ENCODE measurements at regions not wholly inside any gene's neighbourhood (a gene's known extent, or its start where the extent isn't known, plus 50 kb on each side); places are given as distances from the start of the nearest gene placed in this dataset.

DNA sequence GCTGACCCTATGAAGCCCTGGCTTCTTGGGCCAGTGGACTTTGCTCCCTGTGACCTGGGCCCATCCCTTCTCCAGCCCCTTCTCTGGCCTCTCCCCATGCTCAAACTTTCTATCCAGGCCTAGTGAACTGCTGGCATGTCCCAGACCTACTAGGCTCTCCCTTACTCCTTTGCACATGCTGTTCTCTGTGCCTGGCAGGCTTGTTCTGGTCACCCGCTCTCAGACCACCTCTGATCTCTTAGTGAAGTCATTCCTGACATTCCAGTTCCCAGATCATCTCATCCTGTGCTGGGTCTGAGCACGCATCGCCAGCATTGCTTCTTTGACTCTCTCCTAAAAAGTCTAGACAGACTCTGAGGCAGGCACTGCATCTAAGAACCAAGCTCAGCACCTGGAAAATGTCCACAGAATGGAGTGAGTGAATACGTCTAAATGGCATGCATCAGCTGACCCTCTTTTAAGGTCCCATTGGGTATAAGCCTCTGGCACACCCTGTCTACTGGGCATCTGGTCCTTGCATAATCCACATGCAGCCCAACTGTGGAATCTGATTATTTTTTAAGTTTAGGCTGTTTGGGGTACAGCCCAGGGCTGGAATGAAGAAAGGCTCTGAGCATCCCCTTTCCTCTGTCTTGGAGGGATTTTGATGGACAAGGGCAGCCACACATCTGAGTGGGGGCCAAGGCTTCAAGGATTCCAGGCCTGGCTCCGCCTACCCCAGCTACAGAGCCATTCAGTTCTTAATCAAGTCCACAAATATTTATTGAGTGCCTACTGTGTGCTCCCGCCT lies 130.6 kb upstream of the HAAO start:
- H3K27ac Mint-ChIP-seq: no peak overlapping the region

DNA sequence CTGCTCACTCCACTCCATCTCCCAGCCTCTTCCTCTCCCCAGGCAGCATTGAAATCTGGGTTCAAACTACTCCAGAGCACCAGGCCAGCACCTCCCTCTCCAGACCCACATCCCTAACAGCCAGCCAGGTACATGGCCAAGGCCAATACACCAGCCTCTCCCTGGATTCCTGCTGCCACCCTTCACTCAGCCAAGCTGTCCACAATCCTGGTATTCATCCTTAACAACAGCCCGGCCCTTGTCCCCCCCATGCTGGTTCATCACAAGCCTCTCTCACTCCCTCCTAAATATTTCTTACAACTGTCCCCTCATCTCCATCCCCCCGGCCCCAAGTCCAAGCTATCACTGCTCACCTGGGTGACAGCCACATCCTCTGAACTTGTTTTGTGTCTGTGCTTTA lies 129.9 kb upstream of the HAAO start:
- no peaks in the 10 kb centered on the region for H3K36me3 Mint-ChIP-seq
- H3K4me3 Mint-ChIP-seq: no peak overlapping the region
- no peaks in the 10 kb centered on the region for H3K9me3 Mint-ChIP-seq (ENCODE audit: low read depth)
- no peaks in the 10 kb centered on the region for H3K4me1 Mint-ChIP-seq (ENCODE audit: low read depth)
- H3K27ac Mint-ChIP-seq: no peak overlapping the region
- no peaks in the 10 kb centered on the region for H3K27me3 Mint-ChIP-seq

More for the DNA sequence above, 130.6 kb upstream of the HAAO start:
- Mint-ChIP-seq H3K36me3 (no peaks in the 10 kb centered on the region), H3K4me3 (no peak overlapping the region), H3K9me3 (ENCODE audit: low read depth) (no peaks in the 10 kb centered on the region), H3K27me3 (no peaks in the 10 kb centered on the region), H3K4me1 (ENCODE audit: low read depth) (no peaks in the 10 kb centered on the region)

DNA sequence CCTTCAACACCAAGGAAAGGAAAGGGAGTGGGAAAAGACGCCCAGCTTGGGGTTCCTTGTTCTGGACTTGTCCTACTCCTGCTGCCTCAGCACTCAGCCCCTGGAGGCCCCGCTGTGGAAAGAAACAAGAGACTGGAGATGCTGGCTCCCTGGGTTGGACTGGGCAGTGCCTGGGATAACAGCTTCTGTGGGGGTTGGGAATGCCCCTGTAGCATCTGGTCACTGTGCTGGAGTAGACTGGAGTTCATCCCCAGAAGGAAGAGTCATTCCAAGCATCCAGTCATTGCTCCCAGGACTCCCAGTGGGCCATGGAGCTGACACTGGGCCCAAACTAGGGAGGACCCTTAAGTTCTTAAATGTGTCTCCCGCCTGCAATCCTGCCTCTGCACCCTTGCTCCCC lies 129.3 kb upstream of the HAAO start:
- no peak overlapping the region for H3K27ac Mint-ChIP-seq
- H3K4me1 Mint-ChIP-seq (ENCODE audit: low read depth): no peaks in the 10 kb centered on the region
- H3K27me3 Mint-ChIP-seq: no peaks in the 10 kb centered on the region
- H3K4me3 Mint-ChIP-seq: no peak overlapping the region
- no peaks in the 10 kb centered on the region for H3K36me3 Mint-ChIP-seq
- no peaks in the 10 kb centered on the region for H3K9me3 Mint-ChIP-seq (ENCODE audit: low read depth)

DNA sequence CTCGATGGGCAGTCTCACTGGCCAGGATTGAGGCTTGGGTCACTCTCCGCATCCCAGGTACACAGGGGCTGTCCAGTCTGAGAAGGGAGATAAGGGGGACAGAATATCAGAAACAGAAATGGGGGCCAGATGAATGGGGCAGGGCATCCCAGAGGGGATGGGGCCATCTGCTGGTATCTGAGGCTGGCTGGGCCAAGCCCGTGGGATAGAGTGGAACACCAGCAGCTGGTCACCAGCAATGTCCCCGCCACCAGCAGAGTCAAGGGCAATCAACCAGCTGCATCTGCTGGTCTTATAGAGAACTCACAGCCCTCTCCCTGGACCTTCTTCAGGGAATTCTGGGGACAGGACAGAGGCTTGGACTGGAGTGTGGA lies 128.8 kb upstream of the HAAO start:
- Mint-ChIP-seq H3K27me3 (no peaks in the 10 kb centered on the region), H3K4me3 (no peak overlapping the region), H3K4me1 (ENCODE audit: low read depth) (no peaks in the 10 kb centered on the region), H3K36me3 (no peaks in the 10 kb centered on the region), H3K9me3 (ENCODE audit: low read depth) (no peaks in the 10 kb centered on the region), H3K27ac (no peak overlapping the region)

DNA sequence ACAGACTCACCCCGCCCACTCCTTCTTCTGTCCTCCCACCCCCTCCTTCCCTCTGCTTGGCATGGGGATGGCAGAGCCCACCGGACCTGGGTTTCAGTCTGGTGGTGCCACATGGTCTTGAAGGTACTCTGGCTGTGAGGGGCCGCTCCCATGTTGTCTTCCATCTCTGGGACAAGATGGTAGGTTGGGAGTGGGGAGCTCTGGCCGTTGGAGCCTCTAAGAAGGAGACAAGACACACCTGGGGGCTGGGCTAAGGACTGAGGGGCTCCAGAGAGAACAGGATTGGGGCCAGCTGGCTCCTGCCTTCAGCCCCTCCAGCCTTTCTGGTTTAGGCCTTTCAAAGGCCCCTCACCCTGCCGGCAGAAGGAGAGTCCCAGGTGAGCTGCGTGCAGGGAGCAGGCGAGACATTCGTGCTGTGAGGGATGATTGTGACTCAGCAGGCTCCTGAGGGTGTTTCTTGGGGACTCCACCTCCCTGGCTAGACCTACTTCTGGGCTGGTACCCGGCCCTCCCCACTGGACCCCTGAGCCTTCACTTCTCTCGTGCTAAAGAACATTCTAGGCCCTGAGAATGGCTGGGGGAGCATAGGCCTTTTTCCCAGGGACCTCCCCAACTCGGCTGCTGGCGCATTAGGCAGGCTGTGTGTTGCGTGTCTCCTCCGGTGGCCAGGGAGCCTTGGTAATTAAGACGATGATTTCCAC lies 128.2 kb upstream of the HAAO start:
- Mint-ChIP-seq H3K27ac (no peak overlapping the region), H3K27me3 (no peaks in the 10 kb centered on the region), H3K36me3 (no peaks in the 10 kb centered on the region), H3K4me1 (ENCODE audit: low read depth) (no peaks in the 10 kb centered on the region), H3K9me3 (ENCODE audit: low read depth) (no peaks in the 10 kb centered on the region), H3K4me3 (no peak overlapping the region)

DNA sequence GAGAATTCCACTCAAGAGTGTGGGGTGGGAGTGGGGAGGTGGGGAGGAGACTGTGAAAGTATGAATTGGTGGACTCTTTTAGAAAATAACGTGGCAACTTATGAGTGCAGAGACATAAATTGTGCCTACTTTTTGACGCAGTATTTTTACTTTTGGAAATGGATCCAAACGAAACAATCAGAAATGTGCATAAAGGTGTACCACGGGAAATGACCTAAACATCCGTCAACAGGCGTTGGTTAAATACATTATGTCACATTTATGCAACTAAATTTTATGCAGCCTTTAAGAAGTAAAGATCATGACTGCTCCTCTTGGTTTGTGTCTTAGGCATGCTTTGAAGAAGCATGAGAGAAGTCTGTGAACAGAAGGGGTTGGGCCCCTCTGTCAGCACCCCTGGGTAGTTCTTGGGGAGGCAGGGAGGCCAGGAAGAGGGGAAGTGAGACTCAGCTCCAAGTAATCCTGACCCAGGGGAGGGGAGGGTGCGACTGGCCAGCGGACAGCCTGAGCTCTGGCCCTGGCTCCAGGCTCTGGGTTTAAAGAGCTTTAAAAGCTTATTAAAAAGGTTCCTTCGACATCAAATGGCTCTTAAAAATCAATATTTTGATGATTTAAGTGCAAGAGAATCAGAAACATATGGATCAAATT lies 126.4 kb upstream of the HAAO start:
- Mint-ChIP-seq H3K36me3 (no peaks in the 10 kb centered on the region), H3K27ac (no peak overlapping the region), H3K27me3 (no peaks in the 10 kb centered on the region), H3K9me3 (ENCODE audit: low read depth) (no peaks in the 10 kb centered on the region), H3K4me3 (no peak overlapping the region), H3K4me1 (ENCODE audit: low read depth) (no peaks in the 10 kb centered on the region)

DNA sequence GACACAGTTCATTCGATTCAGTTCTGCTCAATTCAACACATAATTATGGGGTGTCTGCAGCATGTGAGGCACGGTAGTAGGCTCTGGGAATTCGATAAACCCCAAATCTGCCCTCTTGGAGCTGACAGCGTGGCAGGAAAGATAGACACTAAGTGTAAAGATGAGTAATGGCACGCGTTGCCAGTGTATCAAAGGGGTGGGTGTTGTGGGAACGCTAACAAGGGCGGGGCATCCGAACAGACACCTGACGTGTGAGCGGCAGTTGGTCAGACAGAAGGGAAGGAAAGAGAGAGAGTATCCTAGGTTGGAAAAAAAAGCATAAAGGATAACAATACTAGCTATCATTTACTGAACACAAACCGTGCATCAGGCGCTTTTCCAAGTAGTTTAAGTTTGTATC lies 125.7 kb upstream of the HAAO start:
- Mint-ChIP-seq H3K27me3 (no peaks in the 10 kb centered on the region), H3K4me3 (no peak overlapping the region)

DNA sequence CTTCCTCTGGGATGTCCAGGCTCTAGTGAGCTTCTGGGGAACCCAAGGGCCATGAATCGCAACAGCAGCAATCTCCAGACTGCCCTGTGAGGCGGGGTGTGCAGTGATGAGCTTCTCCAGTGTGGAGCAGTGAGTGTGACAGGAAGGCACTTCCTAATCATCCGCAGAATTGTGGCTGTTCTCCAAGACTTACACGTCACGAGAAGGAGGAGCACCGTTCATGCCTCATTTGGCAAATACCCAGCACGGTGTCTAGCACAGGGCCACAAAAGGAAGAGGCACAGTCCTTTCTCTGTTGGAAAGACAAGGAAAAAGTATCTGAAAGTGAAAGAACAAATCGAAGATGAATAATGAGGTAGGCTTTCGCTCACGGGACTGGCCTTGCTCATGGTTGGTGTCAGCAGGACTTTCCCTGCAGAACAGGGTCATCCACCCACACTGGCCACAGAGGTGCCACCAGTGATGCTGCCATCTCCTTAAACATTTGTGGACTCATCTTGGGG lies 125.1 kb upstream of the HAAO start:
- H3K4me3 Mint-ChIP-seq: no peak overlapping the region
- H3K9me3 Mint-ChIP-seq (ENCODE audit: low read depth): no peaks in the 10 kb centered on the region
- H3K36me3 Mint-ChIP-seq: no peaks in the 10 kb centered on the region
- peaks cover 5% of the 10 kb centered on the region for H3K4me1 Mint-ChIP-seq (ENCODE audit: low read depth)
- H3K27me3 Mint-ChIP-seq: no peaks in the 10 kb centered on the region
- H3K27ac Mint-ChIP-seq: no peak overlapping the region

More for the DNA sequence above, 125.7 kb upstream of the HAAO start:
- Mint-ChIP-seq H3K4me1 (ENCODE audit: low read depth) (peaks cover 3% of the 10 kb centered on the region), H3K27ac (peak overlapping the region; percentile 16), H3K9me3 (ENCODE audit: low read depth) (no peaks in the 10 kb centered on the region), H3K36me3 (no peaks in the 10 kb centered on the region)

DNA sequence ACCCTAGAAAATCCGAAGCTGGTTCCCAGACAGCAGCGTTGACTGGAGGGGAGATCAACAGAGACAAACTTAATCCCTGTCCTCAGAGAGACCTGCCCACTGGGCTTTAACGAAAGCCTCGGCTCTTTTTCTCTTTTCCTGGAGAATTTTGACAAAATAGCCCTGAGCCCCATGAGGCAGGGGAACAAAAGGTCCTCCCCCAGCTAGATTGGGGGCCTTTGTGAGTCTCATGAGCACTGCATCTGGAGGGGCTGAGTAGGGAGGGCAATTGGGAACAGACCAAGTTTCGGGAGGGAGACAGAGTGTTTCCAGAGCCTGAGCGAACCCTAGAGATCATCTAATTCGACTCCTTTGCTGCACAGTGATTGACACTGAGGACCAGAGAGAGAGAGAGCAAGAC lies 123.9 kb upstream of the HAAO start:
- Mint-ChIP-seq H3K27ac (no peak overlapping the region), H3K9me3 (ENCODE audit: low read depth) (no peaks in the 10 kb centered on the region), H3K36me3 (no peaks in the 10 kb centered on the region), H3K4me1 (ENCODE audit: low read depth) (peaks cover 5% of the 10 kb centered on the region), H3K27me3 (no peaks in the 10 kb centered on the region), H3K4me3 (no peak overlapping the region)

DNA sequence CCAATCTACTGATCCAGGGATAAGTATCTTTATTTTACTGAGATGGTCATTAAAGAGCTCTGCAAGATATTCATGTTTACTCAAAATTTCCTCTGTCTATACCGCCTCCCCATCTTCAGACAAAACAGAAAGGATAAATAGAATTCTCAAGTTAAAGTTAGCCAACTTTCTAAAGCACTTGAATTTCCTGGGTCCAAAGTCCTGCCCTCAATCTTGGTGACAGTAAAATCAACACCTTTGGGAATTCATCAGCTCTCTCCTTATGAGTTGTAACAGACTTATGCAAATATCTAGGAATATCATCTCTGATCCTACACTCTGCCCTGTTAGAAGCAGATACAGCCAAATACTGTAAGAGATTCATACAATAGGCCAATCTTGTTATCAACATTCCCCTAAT lies 122.5 kb upstream of the HAAO start:
- H3K27me3 Mint-ChIP-seq: no peaks in the 10 kb centered on the region
- H3K4me1 Mint-ChIP-seq (ENCODE audit: low read depth): peaks cover 5% of the 10 kb centered on the region
- H3K4me3 Mint-ChIP-seq: no peak overlapping the region
- no peak overlapping the region for H3K27ac Mint-ChIP-seq
- no peaks in the 10 kb centered on the region for H3K36me3 Mint-ChIP-seq
- no peaks in the 10 kb centered on the region for H3K9me3 Mint-ChIP-seq (ENCODE audit: low read depth)

DNA sequence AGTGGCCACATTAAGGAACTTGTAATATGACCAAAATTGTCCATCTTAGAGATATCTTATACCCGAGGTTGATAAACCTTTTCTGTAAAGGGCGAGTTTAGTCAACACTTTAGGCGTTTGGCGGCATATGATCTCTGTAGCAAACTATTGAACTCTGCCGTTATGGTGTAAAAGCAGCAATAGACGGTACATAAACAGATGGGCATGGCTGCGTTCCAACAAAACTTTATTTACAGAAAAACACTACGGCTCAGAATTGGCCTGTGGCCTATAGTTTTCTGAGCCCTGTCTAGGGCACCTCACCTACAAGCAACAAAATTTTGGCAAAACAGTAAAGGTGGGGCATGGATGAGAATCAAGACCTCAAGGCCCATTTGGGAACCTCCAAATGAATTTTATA lies 121.9 kb upstream of the HAAO start:
- H3K9me3 Mint-ChIP-seq (ENCODE audit: low read depth): no peaks in the 10 kb centered on the region

DNA sequence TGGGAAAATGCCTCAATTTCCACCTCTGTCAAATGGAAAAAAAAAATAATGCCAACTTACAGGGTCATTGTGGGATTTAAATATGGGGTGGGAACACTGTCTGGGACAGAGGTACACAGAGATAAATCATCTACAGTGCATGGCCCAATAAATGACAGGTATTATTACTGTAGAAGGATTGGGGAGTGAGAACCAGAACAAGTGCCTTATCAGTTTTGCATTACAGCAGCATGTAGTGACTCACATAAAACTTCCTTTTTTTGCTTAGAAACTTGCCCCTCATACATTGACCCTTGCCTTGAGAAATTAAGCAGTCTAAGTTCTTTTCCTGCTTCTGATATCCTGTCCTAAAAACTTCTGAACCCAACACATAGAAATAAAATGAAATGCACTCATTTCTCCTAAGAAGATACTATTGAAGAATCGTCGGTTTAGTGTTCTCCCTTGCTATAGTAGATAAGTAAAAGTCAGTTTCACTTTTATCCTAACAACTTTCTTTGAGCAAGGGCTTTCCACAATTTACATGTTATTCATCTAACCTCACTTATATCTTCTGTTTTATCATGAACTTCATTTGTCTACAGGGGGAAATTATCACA lies 121.0 kb upstream of the HAAO start:
- H3K4me1 Mint-ChIP-seq (ENCODE audit: low read depth): peaks cover 5% of the 10 kb centered on the region
- H3K36me3 Mint-ChIP-seq: no peaks in the 10 kb centered on the region
- H3K27ac Mint-ChIP-seq: no peak overlapping the region
- no peaks in the 10 kb centered on the region for H3K9me3 Mint-ChIP-seq (ENCODE audit: low read depth)
- H3K27me3 Mint-ChIP-seq: no peaks in the 10 kb centered on the region
- no peak overlapping the region for H3K4me3 Mint-ChIP-seq

More for the DNA sequence above, 121.9 kb upstream of the HAAO start:
- Mint-ChIP-seq H3K36me3 (no peaks in the 10 kb centered on the region), H3K4me3 (no peak overlapping the region), H3K27me3 (no peaks in the 10 kb centered on the region), H3K27ac (no peak overlapping the region), H3K4me1 (ENCODE audit: low read depth) (peaks cover 5% of the 10 kb centered on the region)

DNA sequence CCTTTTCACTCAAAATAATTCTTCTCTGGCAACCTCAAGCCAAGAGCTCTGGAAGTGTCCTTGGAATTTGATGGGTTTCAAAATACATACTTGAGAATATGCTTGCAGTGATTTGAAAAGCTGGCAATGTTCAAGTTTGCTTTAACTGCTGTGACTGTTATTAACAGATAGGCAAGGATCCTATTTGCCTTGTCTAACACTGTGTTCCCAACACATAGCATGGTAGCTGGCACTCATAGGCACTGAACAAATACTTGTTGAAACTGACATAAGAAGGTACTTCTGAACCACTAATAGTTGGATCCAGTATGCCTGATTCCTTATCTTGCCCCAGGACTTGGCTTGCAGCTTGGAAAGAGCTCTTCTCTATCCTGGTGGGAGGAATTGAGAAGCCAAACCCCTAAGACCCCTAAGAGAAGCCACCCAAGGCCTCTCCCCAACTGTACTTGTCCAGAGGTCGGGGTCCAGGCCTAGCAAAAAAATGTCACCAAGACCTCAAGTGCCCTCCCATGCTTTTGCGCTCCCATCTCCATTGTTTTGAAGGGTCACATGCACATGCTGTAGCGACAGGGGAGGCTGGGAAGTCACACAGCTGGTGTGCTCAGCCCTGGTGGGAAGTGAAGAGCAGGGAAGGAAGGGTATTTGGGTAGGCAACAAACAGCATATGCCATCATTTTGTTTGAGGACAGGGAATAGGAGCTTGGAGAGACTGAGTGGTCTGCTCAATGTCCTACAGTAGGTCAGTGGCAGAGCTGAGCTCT lies 118.4 kb upstream of the HAAO start:
- no peaks in the 10 kb centered on the region for H3K27me3 Mint-ChIP-seq
- H3K36me3 Mint-ChIP-seq: no peaks in the 10 kb centered on the region
- H3K9me3 Mint-ChIP-seq (ENCODE audit: low read depth): no peaks in the 10 kb centered on the region
- H3K4me3 Mint-ChIP-seq: no peak overlapping the region
- peaks cover 5% of the 10 kb centered on the region for H3K4me1 Mint-ChIP-seq (ENCODE audit: low read depth)
- H3K27ac Mint-ChIP-seq: no peak overlapping the region

DNA sequence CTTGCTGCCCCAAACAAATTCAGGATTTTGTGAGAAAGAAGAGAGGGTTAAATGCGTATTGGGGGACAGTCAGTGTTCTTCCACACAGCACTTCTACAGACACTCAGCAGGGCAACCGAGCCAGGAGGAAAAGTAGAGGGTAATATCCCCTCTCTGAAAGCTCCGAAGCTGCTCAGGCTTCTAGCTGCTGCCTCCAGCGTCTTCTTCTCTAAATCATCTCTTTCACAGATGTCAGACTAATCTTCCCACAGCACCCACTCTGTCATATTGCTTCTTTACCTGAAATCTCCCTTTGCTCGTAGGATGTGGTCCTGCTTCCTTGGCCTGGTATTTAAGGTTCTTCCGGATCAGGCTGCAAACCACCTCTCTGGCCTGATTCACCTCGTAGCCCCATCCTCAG lies 117.6 kb upstream of the HAAO start:
- no peak overlapping the region for H3K4me3 Mint-ChIP-seq
- H3K27me3 Mint-ChIP-seq: no peaks in the 10 kb centered on the region
- H3K36me3 Mint-ChIP-seq: no peaks in the 10 kb centered on the region
- H3K27ac Mint-ChIP-seq: no peak overlapping the region
- H3K9me3 Mint-ChIP-seq (ENCODE audit: low read depth): no peaks in the 10 kb centered on the region
- H3K4me1 Mint-ChIP-seq (ENCODE audit: low read depth): peaks cover 5% of the 10 kb centered on the region

All from activated naive CD8-positive, alpha-beta T cell (primary cell).